HFF-Myc (cell line): ENCODE measurements at regions not wholly inside any gene's neighbourhood (a gene's known extent, or its start where the extent isn't known, plus 50 kb on each side); places are given as distances from the start of the nearest gene placed in this dataset.

Source experiments
- DNase-seq: peaks from one replicate; pipeline ENCODE4 v3.0.0-alpha.2; 2011; ENCODE audit warnings: low read depth; ENCODE audit errors: extremely low read depth
- H3K4me3 ChIP-seq: replicated peaks from 2 replicates; pipeline ENCODE4 v1.5.1; 2011; ENCODE audit warnings: low read depth, mild to moderate bottlenecking, control low read depth, low read length
- CTCF ChIP-seq: IDR thresholded peaks from 2 replicates; pipeline ENCODE4 v1.5.1; 2012; ENCODE audit warnings: mild to moderate bottlenecking, low read depth, low read length, control low read depth; ENCODE audit errors: missing control alignments

GRCh38 chr5:42889311-42889933 is 77.7 kb upstream of the SELENOP start:
- TF ChIP-seq CTCF, result peak; percentile 95
- DNase-seq, result peak; percentile 41
- no peak overlapping the region for H3K4me3 ChIP-seq

DNA sequence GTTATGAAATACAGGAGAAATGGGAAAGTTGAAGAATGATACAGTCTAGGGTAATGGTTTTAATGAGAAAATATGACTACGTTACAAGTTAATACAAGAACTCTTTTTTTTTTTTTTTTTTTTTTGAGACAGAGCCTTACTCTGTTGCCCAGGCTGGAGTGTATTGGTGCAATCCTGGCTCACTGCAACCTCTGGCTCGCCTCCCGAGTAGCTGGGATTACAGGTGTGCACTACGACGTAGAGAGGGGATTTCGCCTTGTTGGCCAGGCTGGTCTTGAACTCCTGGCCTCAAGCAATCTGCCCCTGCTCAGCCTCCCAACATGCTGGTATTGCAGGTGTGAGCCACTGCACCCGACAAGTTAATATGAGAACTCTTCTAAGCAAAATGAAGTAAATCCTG is 77.1 kb upstream of the SELENOP start:
- DNase-seq, result no peak
- H3K4me3 ChIP-seq, result no peak overlapping the region
- TF ChIP-seq CTCF, result no peak

DNA sequence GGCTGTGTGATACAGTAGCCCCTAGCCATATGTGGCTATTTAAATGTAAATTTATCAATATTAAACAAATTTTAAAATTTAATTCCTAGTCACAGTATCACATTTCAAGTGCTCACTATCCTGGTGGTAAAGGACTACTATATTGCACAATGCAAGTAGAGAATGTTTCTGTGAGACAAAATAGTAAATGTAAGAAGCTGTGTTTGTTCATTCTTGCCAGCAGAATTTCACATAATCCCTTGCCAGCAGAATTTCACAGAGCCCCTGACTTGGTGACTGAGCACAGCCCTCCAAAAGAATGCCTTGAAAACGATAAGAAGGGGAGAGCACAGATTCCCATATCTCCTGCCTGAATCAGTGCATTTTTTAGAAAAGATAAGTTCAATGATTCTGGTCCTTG is 75.9 kb upstream of the SELENOP start:
- no peak for DNase-seq
- H3K4me3 ChIP-seq, result no peak overlapping the region
- no peak for TF ChIP-seq CTCF

DNA sequence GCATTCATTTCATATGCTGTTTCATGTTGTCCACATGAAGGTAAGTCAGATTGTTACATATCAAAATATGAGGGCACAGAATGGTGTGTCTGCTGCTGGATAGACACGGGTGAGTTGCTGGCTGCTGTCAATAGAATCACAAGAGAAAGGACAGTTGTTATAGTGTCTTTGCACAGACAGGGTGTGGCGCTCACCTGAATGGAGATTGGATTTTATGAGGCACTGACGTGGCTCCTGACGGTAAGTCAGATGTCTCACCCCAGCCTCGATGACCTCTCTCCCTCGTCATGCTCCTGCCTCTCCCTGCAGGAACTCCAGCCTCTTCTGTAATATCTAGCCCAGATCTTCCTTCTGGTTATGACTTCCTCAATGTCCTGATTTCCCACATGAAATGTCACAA is 75.4 kb upstream of the SELENOP start:
- TF ChIP-seq CTCF, result no peak
- H3K4me3 ChIP-seq, result no peak overlapping the region
- no peak for DNase-seq

DNA sequence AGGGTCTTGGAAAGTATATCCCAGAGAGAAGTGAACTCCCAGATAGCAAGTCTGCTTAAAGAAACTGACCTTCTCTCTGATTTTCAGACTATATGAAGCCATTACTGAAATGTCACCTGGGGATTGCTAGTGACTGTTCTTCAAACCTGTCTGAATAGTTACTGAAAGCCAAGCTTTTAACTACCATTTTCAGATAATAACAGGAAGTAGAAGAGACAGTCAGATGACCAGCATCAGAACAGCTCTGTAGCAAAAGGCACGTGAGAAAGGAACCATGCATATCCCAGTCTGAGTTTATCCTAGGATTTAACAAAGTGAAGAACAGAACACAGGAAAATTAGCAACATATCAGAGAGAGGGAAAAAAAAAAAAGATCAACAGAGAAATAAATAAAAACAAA is 74.9 kb upstream of the SELENOP start:
- TF ChIP-seq CTCF, result no peak
- DNase-seq, result no peak
- H3K4me3 ChIP-seq, result no peak overlapping the region

DNA sequence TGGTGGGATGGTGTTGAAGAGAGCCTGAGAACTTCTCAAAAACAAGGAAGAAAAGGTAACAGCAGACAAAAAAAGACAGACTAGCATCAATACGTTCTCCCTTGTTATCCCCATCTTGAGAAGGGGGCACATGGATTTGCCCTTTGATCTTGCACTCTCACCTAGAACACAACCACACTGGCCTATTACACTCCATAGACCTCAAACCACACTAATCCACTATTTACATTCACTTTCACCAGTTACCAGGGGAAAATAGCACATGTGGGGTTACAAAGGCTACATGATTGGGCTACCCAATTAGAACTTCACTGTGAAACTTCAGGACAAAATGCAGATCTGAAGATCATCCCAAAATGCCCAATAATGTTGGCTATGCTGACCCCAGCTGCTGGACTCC is 72.6 kb upstream of the SELENOP start:
- TF ChIP-seq CTCF, result no peak
- H3K4me3 ChIP-seq, result no peak overlapping the region
- no peak for DNase-seq
